ENCODE measurements at regions not wholly inside any gene's neighbourhood (a gene's known extent, or its start where the extent isn't known, plus 50 kb on each side); places are given as distances from the start of the nearest gene placed in this dataset.

GRCh38 chr16:64159976-64160375, 961.9 kb downstream of the CDH11 start:
- Histone ChIP-seq H3K4me2 (ENCODE audit: control insufficient read depth, insufficient read depth) (no peak overlapping the region), H3K27me3 (replicated peaks in 1 of 2; ENCODE audit: control insufficient read depth in 2 of 2, insufficient read depth in 2 of 2, low read length in 1 of 2) (no peaks in the 10 kb centered on the region), H3K27ac (ENCODE audit: control insufficient read depth, insufficient read depth) (no peak overlapping the region), H3K9me3 (replicated peaks; ENCODE audit: control insufficient read depth, insufficient read depth, low read length) (no peaks in the 10 kb centered on the region), H3K79me2 (ENCODE audit: control insufficient read depth, insufficient read depth, low read length) (no peaks in the 10 kb centered on the region), H3K4me1 (ENCODE audit: control insufficient read depth, insufficient read depth, low read length) (no peaks in the 10 kb centered on the region), H3K9ac (ENCODE audit: control insufficient read depth, insufficient read depth, low read length) (no peak overlapping the region), H4K20me1 (ENCODE audit: control insufficient read depth, insufficient read depth) (no peaks in the 10 kb centered on the region), H3K36me3 (ENCODE audit: control insufficient read depth in 2 of 2, insufficient read depth in 2 of 2, low read length in 1 of 2) (no peaks in the 10 kb centered on the region), H3K4me3 (no peak overlapping the region), H2AFZ (ENCODE audit: control insufficient read depth, low read depth, low read length) (no peak overlapping the region)
- FAIRE-seq: no peak
- CTCF ChIA-PET: no interaction called here
- DNase-seq (ENCODE audit: low read depth, low spot score): no peak
- ATAC-seq: no peak
- POLR2A ChIA-PET: no interaction called here
- intact Hi-C loops (cut with micrococcal nuclease; ENCODE audit: unreplicated experiment) (no loop called here), in situ Hi-C loops (cut with MboI) (no loop called here)
- RAD21 ChIA-PET (ENCODE audit: unreplicated experiment): no interaction called here
- 15% methylated on average over 2 of the region's 2 CpGs for WGBS (ENCODE audit: insufficient coverage, insufficient replicate concordance, low lambda C conversion rate, missing lambda C conversion rate)
- SMC1A ChIA-PET (ENCODE audit: uncharacterized antibody, unreplicated experiment): interaction anchor here (1.4 kb wide), 1 partner anchor 15 kb away, joined by 4 read pairs; no protein-coding TSS in a partner anchor
- TF ChIP-seq BCL3 (IDR thresholded peaks at IDR 0.05; ENCODE audit: borderline replicate concordance, insufficient read depth, low read depth, low read length, poor library complexity, severe bottlenecking): no peak
- no peak for TF ChIP-seq CUX1 (IDR thresholded peaks at IDR 0.05; ENCODE audit: insufficient replicate concordance, low read depth, low read length)
- no TSS peak for BruUV-seq (replicated peaks)
